C4-2B (cell line): ENCODE measurements at regions not wholly inside any gene's neighbourhood (a gene's known extent, or its start where the extent isn't known, plus 50 kb on each side); places are given as distances from the start of the nearest gene placed in this dataset.
"Not testable (repeated sequence)": the region's sequence is repeated elsewhere in the genome, so short reads cannot be mapped to it uniquely, and the experiment has no call there.

Experiments
- H3K27ac ChIP-seq: fragments of 450-650 bp; 2 replicates; pipeline ENCODE4 v1.5.1; 2017
- ZFX ChIP-seq: fragments of 450-650 bp; IDR thresholded peaks from 2 replicates; pipeline ENCODE4 v1.6.1; 2017
- TF ChIP-seq, protein P1 (sequence below): fragments of 450-650 bp; conservative IDR thresholded peaks from 2 replicates; pipeline ENCODE4 v1.5.1; 2017; ENCODE audit warnings: mild to moderate bottlenecking

DNA sequence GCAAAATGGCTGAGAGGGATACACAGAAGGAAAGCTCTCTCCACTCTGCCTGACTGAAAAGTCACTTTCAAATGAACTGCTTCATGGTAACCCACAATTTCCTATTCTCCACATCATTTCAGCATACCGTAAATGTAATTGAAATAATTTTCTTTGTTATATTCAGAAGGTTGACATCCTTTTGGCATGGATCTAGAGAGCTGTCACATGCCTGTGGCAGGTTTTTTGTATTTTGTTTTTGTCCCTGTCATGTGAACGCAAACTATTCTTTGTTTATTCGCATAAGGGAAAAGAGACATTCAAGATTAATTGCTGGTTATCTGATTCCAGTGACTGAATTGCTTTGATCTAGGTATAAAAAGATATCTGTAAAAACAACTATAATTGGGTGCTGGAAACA lies 1808.1 kb downstream of the NCAM2 start:
- H3K27ac ChIP-seq = no peak overlapping the region
- TF ChIP-seq, protein P1, sequence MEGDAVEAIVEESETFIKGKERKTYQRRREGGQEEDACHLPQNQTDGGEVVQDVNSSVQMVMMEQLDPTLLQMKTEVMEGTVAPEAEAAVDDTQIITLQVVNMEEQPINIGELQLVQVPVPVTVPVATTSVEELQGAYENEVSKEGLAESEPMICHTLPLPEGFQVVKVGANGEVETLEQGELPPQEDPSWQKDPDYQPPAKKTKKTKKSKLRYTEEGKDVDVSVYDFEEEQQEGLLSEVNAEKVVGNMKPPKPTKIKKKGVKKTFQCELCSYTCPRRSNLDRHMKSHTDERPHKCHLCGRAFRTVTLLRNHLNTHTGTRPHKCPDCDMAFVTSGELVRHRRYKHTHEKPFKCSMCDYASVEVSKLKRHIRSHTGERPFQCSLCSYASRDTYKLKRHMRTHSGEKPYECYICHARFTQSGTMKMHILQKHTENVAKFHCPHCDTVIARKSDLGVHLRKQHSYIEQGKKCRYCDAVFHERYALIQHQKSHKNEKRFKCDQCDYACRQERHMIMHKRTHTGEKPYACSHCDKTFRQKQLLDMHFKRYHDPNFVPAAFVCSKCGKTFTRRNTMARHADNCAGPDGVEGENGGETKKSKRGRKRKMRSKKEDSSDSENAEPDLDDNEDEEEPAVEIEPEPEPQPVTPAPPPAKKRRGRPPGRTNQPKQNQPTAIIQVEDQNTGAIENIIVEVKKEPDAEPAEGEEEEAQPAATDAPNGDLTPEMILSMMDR = no peak
- TF ChIP-seq ZFX = no peak

DNA sequence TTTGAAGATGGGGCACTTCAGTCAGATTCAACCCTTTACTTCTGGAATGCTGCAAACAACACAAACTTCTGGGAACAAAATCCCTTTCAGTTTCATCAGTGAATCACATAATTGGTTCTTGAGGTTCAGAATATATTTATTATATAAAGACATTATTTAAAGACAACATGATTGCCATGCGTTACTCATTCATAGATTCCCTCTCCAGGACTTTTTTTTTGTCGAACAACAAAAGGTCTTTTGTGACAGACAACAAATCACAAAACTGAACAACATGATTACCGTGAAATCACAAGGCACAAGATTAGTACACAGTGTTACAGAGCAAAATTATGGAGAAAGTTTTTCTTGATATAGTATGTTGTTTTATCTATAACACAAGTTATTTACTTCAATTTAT lies 1815.0 kb downstream of the NCAM2 start:
- TF ChIP-seq, protein P1 = no peak
- no peak for TF ChIP-seq ZFX
- H3K27ac ChIP-seq = no peak overlapping the region

DNA sequence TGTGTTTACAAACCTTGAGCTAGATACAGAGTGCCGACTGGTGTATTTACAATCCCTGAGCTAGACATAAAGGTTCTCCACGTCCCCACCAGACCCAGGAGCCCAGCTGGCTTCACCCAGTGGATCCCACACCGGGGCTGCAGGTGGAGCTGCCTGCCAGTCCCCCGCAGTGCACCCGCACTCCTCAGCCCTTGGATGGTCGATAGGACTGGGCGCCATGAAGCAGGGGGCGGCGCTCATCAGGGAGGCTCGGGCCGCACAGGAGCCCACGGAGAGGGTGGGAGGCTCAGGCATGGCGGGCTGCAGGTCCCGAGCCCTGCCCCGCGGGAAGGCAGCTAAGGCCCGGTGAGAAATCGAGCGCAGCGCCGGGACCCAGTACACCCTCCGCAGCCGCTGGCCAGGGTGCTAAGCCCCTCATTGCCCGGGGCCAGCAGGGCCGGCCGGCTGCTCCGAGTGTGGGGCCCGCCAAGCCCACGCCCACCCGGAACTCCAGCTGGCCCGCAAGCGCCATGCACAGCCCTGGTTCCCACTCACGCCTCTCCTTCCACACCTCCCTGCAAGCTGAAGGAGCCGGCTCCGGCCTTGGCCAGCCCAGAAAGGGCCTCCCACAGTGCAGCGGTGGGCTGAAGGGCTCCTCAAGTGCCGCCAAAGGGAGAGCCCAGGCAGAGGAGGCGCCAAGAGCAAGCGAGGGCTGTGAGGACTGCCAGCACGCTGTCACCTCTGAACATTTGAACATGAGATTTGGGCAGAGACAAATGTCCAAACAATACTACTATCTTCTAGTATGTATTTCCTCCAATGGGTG lies 1820.7 kb downstream of the NCAM2 start:
- not testable (repeated sequence) for H3K27ac ChIP-seq

DNA sequence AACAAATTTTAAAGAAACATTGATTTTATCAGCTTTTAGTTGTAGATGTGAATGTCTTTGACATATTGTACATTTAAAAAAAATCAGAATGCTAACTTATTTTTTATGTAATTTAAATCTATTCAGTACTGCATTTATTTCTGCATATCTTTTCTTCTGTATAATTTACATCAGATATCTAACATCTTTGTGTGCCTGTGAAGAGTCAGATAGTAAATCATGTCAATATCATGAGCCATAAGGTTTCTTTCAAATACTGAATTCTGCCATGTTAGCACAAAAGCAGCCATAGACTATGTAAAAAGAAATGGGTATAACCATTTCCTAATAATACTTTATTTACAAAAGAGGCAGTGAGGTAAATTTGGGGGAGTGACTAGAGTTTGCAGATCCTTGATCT lies 1829.2 kb downstream of the NCAM2 start:
- no peak overlapping the region for H3K27ac ChIP-seq
- TF ChIP-seq, protein P1 = no peak
- no peak for TF ChIP-seq ZFX

DNA sequence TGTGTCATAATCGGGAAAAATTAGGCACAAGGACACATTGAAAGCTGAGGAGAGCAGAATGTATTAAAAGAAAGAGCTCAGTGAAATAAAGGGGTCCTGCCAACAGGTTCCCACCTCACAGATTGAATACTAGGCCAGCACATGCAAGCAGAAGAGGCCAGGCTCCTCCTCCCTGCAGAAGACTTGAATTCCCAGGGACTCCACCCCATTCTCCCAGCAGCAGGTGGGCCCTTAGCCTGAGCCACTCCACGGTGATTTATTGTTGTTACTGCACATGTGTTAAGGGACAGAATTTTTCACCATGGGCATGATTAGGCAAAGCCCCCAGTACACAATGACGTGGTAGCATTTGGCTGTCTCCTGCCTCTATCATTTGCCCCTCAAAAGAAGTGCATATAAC lies 1844.7 kb downstream of the NCAM2 start:
- no peak overlapping the region for H3K27ac ChIP-seq
- no peak for TF ChIP-seq ZFX
- TF ChIP-seq, protein P1 = no peak

DNA sequence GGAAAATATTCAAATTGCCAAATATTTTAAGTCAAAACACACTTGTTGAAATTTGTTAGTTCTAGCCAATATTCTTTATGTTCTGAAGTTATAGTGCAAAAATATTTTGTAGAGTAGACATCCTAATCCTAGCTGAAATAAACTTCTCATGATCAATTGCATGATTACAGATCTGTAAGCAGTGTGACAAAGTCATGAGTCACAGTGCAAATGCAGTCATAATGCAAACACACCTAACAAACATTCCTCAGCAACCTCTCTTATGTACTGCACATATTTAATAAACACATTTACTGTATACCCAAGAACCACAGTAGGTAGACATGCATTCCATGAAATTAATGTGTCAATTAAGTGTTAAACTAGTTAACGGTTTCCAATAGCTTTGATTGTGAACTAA lies 1857.4 kb downstream of the NCAM2 start:
- no peak for TF ChIP-seq ZFX
- TF ChIP-seq, protein P1 = no peak
- H3K27ac ChIP-seq = no peak overlapping the region

DNA sequence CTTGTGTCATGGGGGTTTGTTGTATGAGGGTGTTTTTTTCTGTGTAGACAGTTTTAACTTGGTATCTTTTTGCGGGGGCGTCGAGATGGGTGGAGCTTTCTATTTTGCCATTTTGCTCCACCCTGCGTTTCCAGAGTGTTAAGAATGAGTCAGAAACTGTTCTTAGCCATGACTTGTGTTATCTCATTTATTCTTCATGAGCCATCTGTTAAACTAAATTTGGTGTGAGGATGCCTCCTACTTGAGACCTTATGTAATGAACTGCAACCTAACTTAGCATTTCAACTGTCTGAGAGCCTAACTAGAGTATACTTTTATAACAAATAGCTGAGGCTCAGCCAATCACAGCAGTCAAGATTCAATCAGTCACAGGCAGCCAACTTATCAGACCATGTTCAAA lies 1873.5 kb downstream of the NCAM2 start:
- TF ChIP-seq, protein P1 = no peak
- no peak for TF ChIP-seq ZFX
- H3K27ac ChIP-seq = no peak overlapping the region

DNA sequence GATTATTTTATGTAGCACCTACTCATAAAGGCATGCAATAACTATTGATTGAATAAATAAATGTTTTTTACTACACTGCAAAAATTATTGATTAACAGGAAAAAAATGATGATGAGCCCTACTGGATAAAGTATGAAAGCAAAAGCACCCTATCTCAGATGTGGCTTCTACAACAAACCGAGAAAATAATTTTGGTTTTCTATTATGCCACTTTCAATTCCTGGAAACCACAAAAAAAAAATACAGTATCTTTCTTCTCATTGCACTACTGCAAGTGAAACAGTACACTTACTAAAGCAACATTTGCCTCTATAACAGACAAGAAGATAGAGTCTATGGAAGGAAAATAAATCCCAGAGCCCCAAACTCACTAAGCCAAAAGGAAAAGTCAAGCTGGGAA lies 1882.4 kb downstream of the NCAM2 start:
- TF ChIP-seq ZFX = no peak
- TF ChIP-seq, protein P1 = no peak
- H3K27ac ChIP-seq = no peak overlapping the region
